ENCODE measurements at regions not wholly inside any gene's neighbourhood (a gene's known extent, or its start where the extent isn't known, plus 50 kb on each side); places are given as distances from the start of the nearest gene placed in this dataset.

DNA sequence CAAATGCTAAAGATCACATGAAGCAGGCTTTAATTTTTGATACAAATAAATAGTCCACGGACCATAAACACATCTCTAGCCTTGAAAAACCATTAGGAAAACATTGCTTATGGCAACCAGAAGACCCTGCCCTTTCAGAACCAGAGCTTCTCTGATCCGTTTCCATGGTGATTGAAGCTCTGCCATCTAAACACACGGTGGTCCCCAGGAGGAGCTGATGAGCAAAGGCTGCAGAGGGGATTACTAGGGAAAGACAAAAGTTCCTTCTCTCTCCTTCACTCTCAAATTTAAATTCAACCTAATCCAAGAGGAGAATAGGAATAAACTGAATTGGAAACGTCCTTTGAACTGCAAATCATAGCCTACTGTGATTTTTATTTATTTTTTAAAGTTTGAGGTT lies 122.0 kb upstream of the ATP10A start:
- no peaks in the 10 kb centered on the region for H3K9me2 ChIP-seq (ENCODE audit: insufficient read depth)
- H3K4me1 ChIP-seq (ENCODE audit: control insufficient read depth in 1 of 2, insufficient read depth in 2 of 2, low read length in 2 of 2): no peaks in the 10 kb centered on the region
- no peak for ATAC-seq
- peaks cover 7 to 43% of the 10 kb centered on the region in 2 experiments; a peak in 2 of 4 replicates for H3K9me3 ChIP-seq (ENCODE audit: control insufficient read depth in 1 of 2, insufficient read depth in 1 of 2, low read depth in 1 of 2, low read length in 2 of 2)
- no peaks in the 10 kb centered on the region for H3K79me2 ChIP-seq (ENCODE audit: insufficient read depth, low read length)
- H4K20me1 ChIP-seq (ENCODE audit: insufficient read depth): no peaks in the 10 kb centered on the region
- H3K9ac ChIP-seq (ENCODE audit: low read length): no peak overlapping the region
- ChIA-PET POLR2A (no interaction called here), CTCF (no interaction called here), RAD21 (ENCODE audit: low non-redundant PET in 1 of 2, low total read pairs in 2 of 2, uncharacterized antibody in 2 of 2, unreplicated experiment in 2 of 2) (no interaction called here)
- H2AFZ ChIP-seq (ENCODE audit: low read depth, low read length, poor library complexity, severe bottlenecking): no peak overlapping the region
- no peaks in the 10 kb centered on the region for H3K36me3 ChIP-seq (ENCODE audit: control insufficient read depth in 1 of 2, insufficient read depth in 2 of 2, low read length in 2 of 2)
- TF ChIP-seq CBX3 (IDR thresholded peaks at IDR 0.05; ENCODE audit: low read depth): no peak
- no peak for DNase-seq (ENCODE audit: low read depth, low spot score)
- BruUV-seq (replicated peaks): no TSS peak
- no peak overlapping the region for H3K4me2 ChIP-seq (ENCODE audit: low read length)
- intact Hi-C loops (cut with micrococcal nuclease): no loop called here
- H3K27ac ChIP-seq (ENCODE audit: low read depth, low read length): no peak overlapping the region
- H3K27me3 ChIP-seq (ENCODE audit: insufficient read depth, low read length): no peaks in the 10 kb centered on the region
- H3K4me3 ChIP-seq (replicated peaks in 1 of 2; ENCODE audit: low read depth in 1 of 2, low read length in 2 of 2): no peak overlapping the region

DNA sequence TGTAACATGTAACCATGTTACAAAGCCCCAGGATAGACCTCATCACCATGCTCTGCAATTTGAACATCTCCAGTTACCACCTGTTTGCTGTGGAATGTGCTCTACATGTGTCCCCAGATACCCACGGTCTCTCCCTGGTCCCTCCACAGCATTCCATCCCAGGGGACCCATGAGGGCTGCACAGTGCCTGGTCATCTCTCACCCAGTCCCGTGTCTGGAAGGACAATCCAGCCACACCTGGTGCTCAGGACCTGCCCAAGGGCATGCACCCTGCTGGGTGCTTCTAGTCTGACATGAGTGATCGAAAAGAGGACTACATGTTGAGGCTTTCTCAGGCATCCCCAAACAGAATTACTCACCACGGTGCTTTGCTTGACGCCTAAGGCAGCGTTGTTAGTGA lies 119.6 kb upstream of the ATP10A start:
- intact Hi-C loops (cut with micrococcal nuclease): no loop called here

More for the DNA sequence above, 119.6 kb upstream of the ATP10A start:
- H3K9ac ChIP-seq (ENCODE audit: low read length): no peak overlapping the region
- no peaks in the 10 kb centered on the region for H3K4me1 ChIP-seq (ENCODE audit: control insufficient read depth in 1 of 2, insufficient read depth in 2 of 2, low read length in 2 of 2)
- DNase-seq (ENCODE audit: low read depth, low spot score): no peak
- CTCF ChIA-PET: no interaction called here
- no TSS peak for BruUV-seq (replicated peaks)
- H3K9me3 ChIP-seq (ENCODE audit: control insufficient read depth in 1 of 2, insufficient read depth in 1 of 2, low read depth in 1 of 2, low read length in 2 of 2): peaks cover 14 to 41% of the 10 kb centered on the region in 2 experiments; a peak in 2 of 4 replicates
- no peak for ATAC-seq
- no peaks in the 10 kb centered on the region for H4K20me1 ChIP-seq (ENCODE audit: insufficient read depth)
- H3K9me2 ChIP-seq (ENCODE audit: insufficient read depth): no peaks in the 10 kb centered on the region
- no peaks in the 10 kb centered on the region for H3K36me3 ChIP-seq (ENCODE audit: control insufficient read depth in 1 of 2, insufficient read depth in 2 of 2, low read length in 2 of 2)
- POLR2A ChIA-PET: no interaction called here
- H3K4me3 ChIP-seq (replicated peaks in 1 of 2; ENCODE audit: low read depth in 1 of 2, low read length in 2 of 2): no peak overlapping the region
- H3K4me2 ChIP-seq (ENCODE audit: low read length): no peak overlapping the region
- no peak overlapping the region for H2AFZ ChIP-seq (ENCODE audit: low read depth, low read length, poor library complexity, severe bottlenecking)
- RAD21 ChIA-PET (ENCODE audit: low non-redundant PET in 1 of 2, low total read pairs in 2 of 2, uncharacterized antibody in 2 of 2, unreplicated experiment in 2 of 2): no interaction called here
- H3K27me3 ChIP-seq (ENCODE audit: insufficient read depth, low read length): no peaks in the 10 kb centered on the region
- no peaks in the 10 kb centered on the region for H3K79me2 ChIP-seq (ENCODE audit: insufficient read depth, low read length)
- no peak for TF ChIP-seq ELF1 (IDR thresholded peaks at IDR 0.05; ENCODE audit: borderline replicate concordance, low read depth)
- no peak for TF ChIP-seq YY1 (IDR thresholded peaks at IDR 0.05; ENCODE audit: extremely low read depth, insufficient replicate concordance, low read depth, low read length)
- TF ChIP-seq EGR1 (IDR thresholded peaks at IDR 0.05; ENCODE audit: low read depth): no peak
- TF ChIP-seq, protein P1, sequence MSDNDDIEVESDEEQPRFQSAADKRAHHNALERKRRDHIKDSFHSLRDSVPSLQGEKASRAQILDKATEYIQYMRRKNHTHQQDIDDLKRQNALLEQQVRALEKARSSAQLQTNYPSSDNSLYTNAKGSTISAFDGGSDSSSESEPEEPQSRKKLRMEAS (IDR thresholded peaks at IDR 0.05): no peak
- TF ChIP-seq CEBPB (IDR thresholded peaks at IDR 0.05; ENCODE audit: low read depth): no peak
- no peak for TF ChIP-seq SP1 (IDR thresholded peaks at IDR 0.05; ENCODE audit: low read depth)
- no peak for TF ChIP-seq JUND (IDR thresholded peaks at IDR 0.05)
- no peak for TF ChIP-seq CBX3 (IDR thresholded peaks at IDR 0.05; ENCODE audit: low read depth)
- TF ChIP-seq TCF7L2 (IDR thresholded peaks at IDR 0.05; ENCODE audit: borderline replicate concordance, extremely low read depth, insufficient read depth, insufficient read length): no peak
- no peak for TF ChIP-seq ZNF274 (IDR thresholded peaks at IDR 0.05; ENCODE audit: low read depth, low read length)
- TF ChIP-seq EZH2phosphoT487 (IDR thresholded peaks at IDR 0.05; ENCODE audit: borderline replicate concordance): no peak
- TF ChIP-seq, protein P2, sequence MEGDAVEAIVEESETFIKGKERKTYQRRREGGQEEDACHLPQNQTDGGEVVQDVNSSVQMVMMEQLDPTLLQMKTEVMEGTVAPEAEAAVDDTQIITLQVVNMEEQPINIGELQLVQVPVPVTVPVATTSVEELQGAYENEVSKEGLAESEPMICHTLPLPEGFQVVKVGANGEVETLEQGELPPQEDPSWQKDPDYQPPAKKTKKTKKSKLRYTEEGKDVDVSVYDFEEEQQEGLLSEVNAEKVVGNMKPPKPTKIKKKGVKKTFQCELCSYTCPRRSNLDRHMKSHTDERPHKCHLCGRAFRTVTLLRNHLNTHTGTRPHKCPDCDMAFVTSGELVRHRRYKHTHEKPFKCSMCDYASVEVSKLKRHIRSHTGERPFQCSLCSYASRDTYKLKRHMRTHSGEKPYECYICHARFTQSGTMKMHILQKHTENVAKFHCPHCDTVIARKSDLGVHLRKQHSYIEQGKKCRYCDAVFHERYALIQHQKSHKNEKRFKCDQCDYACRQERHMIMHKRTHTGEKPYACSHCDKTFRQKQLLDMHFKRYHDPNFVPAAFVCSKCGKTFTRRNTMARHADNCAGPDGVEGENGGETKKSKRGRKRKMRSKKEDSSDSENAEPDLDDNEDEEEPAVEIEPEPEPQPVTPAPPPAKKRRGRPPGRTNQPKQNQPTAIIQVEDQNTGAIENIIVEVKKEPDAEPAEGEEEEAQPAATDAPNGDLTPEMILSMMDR (IDR thresholded peaks at IDR 0.05 in 2 of 3, conservative IDR thresholded peaks at IDR 0.05 in 1 of 3; ENCODE audit: borderline replicate concordance in 1 of 3, insufficient read depth in 1 of 3, low read depth in 2 of 3, low read length in 2 of 3): no peak
- no peak for TF ChIP-seq SRF (IDR thresholded peaks at IDR 0.05; ENCODE audit: low read depth)
- TF ChIP-seq POLR2A (IDR thresholded peaks at IDR 0.05; ENCODE audit: borderline replicate concordance, extremely low read depth, insufficient read depth, insufficient read length): no peak
- TF ChIP-seq, protein P3, sequence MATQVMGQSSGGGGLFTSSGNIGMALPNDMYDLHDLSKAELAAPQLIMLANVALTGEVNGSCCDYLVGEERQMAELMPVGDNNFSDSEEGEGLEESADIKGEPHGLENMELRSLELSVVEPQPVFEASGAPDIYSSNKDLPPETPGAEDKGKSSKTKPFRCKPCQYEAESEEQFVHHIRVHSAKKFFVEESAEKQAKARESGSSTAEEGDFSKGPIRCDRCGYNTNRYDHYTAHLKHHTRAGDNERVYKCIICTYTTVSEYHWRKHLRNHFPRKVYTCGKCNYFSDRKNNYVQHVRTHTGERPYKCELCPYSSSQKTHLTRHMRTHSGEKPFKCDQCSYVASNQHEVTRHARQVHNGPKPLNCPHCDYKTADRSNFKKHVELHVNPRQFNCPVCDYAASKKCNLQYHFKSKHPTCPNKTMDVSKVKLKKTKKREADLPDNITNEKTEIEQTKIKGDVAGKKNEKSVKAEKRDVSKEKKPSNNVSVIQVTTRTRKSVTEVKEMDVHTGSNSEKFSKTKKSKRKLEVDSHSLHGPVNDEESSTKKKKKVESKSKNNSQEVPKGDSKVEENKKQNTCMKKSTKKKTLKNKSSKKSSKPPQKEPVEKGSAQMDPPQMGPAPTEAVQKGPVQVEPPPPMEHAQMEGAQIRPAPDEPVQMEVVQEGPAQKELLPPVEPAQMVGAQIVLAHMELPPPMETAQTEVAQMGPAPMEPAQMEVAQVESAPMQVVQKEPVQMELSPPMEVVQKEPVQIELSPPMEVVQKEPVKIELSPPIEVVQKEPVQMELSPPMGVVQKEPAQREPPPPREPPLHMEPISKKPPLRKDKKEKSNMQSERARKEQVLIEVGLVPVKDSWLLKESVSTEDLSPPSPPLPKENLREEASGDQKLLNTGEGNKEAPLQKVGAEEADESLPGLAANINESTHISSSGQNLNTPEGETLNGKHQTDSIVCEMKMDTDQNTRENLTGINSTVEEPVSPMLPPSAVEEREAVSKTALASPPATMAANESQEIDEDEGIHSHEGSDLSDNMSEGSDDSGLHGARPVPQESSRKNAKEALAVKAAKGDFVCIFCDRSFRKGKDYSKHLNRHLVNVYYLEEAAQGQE (IDR thresholded peaks at IDR 0.05; ENCODE audit: low read depth): no peak
- TF ChIP-seq SIN3A (IDR thresholded peaks at IDR 0.05; ENCODE audit: low read depth): no peak
- TF ChIP-seq POLR2AphosphoS5 (IDR thresholded peaks at IDR 0.05; ENCODE audit: low read depth, low read length): no peak
- H3K27ac ChIP-seq (ENCODE audit: low read depth, low read length): no peak overlapping the region
